ENCODE measurements at regions not wholly inside any gene's neighbourhood (a gene's known extent, or its start where the extent isn't known, plus 50 kb on each side); places are given as distances from the start of the nearest gene placed in this dataset.

GRCh38 chr13:97112446-97113152, 109.5 kb upstream of the MBNL2 start:
- no peak for DNase-seq

- DNase-seq = no peak
These were observed 108.7 kb upstream of the MBNL2 start for GRCh38 chr13:97113231-97114001.

GRCh38 chr13:97114651-97115050, 107.5 kb upstream of the MBNL2 start:
- no peak for DNase-seq

- no peak for DNase-seq
These were observed 105.4 kb upstream of the MBNL2 start for GRCh38 chr13:97116754-97117153.

GRCh38 chr13:97117388-97117910, 104.7 kb upstream of the MBNL2 start:
- DNase-seq = no peak

GRCh38 chr13:97119943-97120342, 102.2 kb upstream of the MBNL2 start:
- DNase-seq = no peak

- no peak for DNase-seq
These were observed 101.8 kb upstream of the MBNL2 start for GRCh38 chr13:97120346-97120745.

- DNase-seq = no peak
These were observed 101.2 kb upstream of the MBNL2 start for GRCh38 chr13:97120976-97121375.

- DNase-seq = no peak
These were observed 100.2 kb upstream of the MBNL2 start for GRCh38 chr13:97121894-97122293.

GRCh38 chr13:97122381-97122996, 99.6 kb upstream of the MBNL2 start:
- DNase-seq = no peak

- DNase-seq = no peak
These were observed 97.9 kb upstream of the MBNL2 start for GRCh38 chr13:97124206-97124605.

GRCh38 chr13:97124915-97125809, 97.0 kb upstream of the MBNL2 start:
- DNase-seq = peak; percentile 16

- DNase-seq = no peak
These were observed 96.1 kb upstream of the MBNL2 start for GRCh38 chr13:97125810-97126738.

GRCh38 chr13:97127842-97128241, 94.3 kb upstream of the MBNL2 start:
- DNase-seq = no peak

GRCh38 chr13:97130190-97130589, 91.9 kb upstream of the MBNL2 start:
- no peak for DNase-seq

GRCh38 chr13:97131447-97131846, 90.7 kb upstream of the MBNL2 start:
- no peak for DNase-seq

GRCh38 chr13:97133554-97133953, 88.6 kb upstream of the MBNL2 start:
- no peak for DNase-seq

GRCh38 chr13:97133955-97134354, 88.2 kb upstream of the MBNL2 start:
- no peak for DNase-seq

- no peak for DNase-seq
These were observed 87.6 kb upstream of the MBNL2 start for GRCh38 chr13:97134364-97135095.

- no peak for DNase-seq
These were observed 86.2 kb upstream of the MBNL2 start for GRCh38 chr13:97135883-97136282.

- no peak for DNase-seq
These were observed 85.7 kb upstream of the MBNL2 start for GRCh38 chr13:97136418-97136817.
